ENCODE measurements at regions not wholly inside any gene's neighbourhood (a gene's known extent, or its start where the extent isn't known, plus 50 kb on each side); places are given as distances from the start of the nearest gene placed in this dataset.

DNA sequence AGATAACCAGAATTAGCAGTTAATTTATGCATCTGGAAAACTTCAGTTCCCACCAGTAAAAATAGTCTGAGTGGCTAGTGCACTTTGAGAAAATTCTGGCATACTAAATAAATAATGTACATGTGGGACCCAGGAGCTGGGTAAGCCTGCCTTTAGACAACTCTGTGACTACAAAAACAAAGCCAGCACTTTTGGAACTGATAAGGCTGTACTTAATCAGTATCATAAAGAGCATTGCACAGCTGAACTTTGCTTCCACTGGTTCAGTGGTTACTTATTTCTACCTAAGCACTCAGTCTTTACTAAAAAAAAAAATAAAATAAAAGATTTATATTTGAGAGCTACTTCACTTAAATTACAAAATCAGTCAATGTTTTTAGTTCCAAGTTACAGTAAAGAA, 256.3 kb upstream of the BPY2 start:
- no peak for TF ChIP-seq POLR2A (IDR thresholded peaks at IDR 0.05)
- TF ChIP-seq, protein P1, sequence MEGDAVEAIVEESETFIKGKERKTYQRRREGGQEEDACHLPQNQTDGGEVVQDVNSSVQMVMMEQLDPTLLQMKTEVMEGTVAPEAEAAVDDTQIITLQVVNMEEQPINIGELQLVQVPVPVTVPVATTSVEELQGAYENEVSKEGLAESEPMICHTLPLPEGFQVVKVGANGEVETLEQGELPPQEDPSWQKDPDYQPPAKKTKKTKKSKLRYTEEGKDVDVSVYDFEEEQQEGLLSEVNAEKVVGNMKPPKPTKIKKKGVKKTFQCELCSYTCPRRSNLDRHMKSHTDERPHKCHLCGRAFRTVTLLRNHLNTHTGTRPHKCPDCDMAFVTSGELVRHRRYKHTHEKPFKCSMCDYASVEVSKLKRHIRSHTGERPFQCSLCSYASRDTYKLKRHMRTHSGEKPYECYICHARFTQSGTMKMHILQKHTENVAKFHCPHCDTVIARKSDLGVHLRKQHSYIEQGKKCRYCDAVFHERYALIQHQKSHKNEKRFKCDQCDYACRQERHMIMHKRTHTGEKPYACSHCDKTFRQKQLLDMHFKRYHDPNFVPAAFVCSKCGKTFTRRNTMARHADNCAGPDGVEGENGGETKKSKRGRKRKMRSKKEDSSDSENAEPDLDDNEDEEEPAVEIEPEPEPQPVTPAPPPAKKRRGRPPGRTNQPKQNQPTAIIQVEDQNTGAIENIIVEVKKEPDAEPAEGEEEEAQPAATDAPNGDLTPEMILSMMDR (IDR thresholded peaks at IDR 0.05) = no peak

All from thyroid gland (tissue), 4 donors.